Neural crest cell (in vitro differentiated cells): ENCODE measurements at regions not wholly inside any gene's neighbourhood (a gene's known extent, or its start where the extent isn't known, plus 50 kb on each side); places are given as distances from the start of the nearest gene placed in this dataset.

Experiments used
- DNase-seq: peaks from one replicate; pipeline ENCODE4 v3.0.0; 2021; ENCODE audit warnings: low read depth, mixed read lengths, low spot score
- H3K27ac Mint-ChIP-seq: one replicate; pipeline ENCODE4 v1.8.0; 2021; ENCODE audit warnings: mild to moderate bottlenecking, mixed read lengths; ENCODE audit not compliant: unreplicated experiment
- H3K27me3 Mint-ChIP-seq: 2 replicates; pipeline ENCODE4 v1.8.0; 2021; ENCODE audit warnings: low read depth, mild to moderate bottlenecking, mixed read lengths
- H3K36me3 Mint-ChIP-seq: 2 replicates; pipeline ENCODE4 v1.8.0; 2021; ENCODE audit warnings: low read depth, mild to moderate bottlenecking, mixed read lengths
- H3K4me1 Mint-ChIP-seq: 2 replicates; pipeline ENCODE4 v1.8.0; 2021; ENCODE audit warnings: mixed read lengths
- H3K4me3 Mint-ChIP-seq: one replicate; pipeline ENCODE4 v1.8.0; 2021; ENCODE audit warnings: mild to moderate bottlenecking, mixed read lengths
- H3K9me3 Mint-ChIP-seq: 2 replicates; pipeline ENCODE4 v1.8.0; 2021; ENCODE audit warnings: mixed read lengths
- TF ChIP-seq, protein P1 (sequence below): fragments of 200-600 bp; sonication (generic); conservative IDR thresholded peaks from 2 replicates; pipeline ENCODE4 v1.5.0; 2021; ENCODE audit warnings: antibody characterized with exemption, mild to moderate bottlenecking

DNA sequence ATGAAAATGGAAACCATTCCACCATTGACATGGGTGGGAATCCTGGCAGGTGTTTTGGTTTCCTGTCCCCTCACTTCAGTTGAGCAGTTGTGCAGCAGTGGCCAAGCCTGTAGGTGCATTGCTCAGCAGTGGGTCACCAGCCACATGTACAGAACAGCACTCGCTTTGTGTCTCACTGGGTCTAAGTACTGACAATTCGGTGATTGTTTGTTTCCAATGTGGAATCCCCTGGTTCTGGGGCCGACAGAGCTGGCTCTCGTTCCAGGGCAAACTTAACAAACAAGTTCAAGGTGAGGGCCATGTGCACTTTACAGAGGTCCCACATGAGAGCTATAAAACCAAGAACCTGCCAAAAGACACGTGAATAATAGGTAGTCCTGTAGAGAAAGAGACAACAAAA lies 54.1 kb upstream of the SPATA13 start:
- Mint-ChIP-seq H3K36me3 (no peaks in the 10 kb centered on the region), H3K4me3 (no peak overlapping the region), H3K27ac (no peak overlapping the region), H3K4me1 (peaks cover 66% of the 10 kb centered on the region), H3K27me3 (no peaks in the 10 kb centered on the region), H3K9me3 (no peaks in the 10 kb centered on the region)
- DNase-seq, result no peak
- TF ChIP-seq, protein P1, sequence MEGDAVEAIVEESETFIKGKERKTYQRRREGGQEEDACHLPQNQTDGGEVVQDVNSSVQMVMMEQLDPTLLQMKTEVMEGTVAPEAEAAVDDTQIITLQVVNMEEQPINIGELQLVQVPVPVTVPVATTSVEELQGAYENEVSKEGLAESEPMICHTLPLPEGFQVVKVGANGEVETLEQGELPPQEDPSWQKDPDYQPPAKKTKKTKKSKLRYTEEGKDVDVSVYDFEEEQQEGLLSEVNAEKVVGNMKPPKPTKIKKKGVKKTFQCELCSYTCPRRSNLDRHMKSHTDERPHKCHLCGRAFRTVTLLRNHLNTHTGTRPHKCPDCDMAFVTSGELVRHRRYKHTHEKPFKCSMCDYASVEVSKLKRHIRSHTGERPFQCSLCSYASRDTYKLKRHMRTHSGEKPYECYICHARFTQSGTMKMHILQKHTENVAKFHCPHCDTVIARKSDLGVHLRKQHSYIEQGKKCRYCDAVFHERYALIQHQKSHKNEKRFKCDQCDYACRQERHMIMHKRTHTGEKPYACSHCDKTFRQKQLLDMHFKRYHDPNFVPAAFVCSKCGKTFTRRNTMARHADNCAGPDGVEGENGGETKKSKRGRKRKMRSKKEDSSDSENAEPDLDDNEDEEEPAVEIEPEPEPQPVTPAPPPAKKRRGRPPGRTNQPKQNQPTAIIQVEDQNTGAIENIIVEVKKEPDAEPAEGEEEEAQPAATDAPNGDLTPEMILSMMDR, result no peak

GRCh38 chr13:24107955-24108614 lies 52.4 kb upstream of the SPATA13 start:
- Mint-ChIP-seq H3K27ac (peak overlapping the region; percentile 30), H3K4me1 (peaks cover 79% of the 10 kb centered on the region), H3K36me3 (no peaks in the 10 kb centered on the region), H3K27me3 (no peaks in the 10 kb centered on the region), H3K9me3 (no peaks in the 10 kb centered on the region), H3K4me3 (no peak overlapping the region)
- TF ChIP-seq, protein P1, result no peak
- no peak for DNase-seq

DNA sequence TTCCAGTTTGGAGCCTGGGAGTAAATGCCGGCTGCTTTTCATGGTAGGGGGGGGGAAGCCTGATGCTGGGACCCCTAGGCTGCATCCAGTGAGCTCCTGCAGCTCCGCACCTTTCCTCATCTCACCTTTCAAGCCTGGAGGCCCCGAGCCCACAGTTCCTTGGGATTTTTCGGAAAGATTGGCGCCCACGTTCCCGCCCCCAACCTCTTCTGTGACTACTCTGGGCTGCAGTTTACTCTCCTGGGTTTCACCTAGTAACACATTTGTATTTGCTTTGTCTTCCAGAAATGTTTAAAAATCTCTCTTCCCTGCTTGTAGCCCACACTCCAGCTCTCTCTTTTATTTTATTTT lies 51.9 kb upstream of the SPATA13 start:
- Mint-ChIP-seq H3K4me1 (peaks cover 74% of the 10 kb centered on the region), H3K4me3 (no peak overlapping the region), H3K27ac (no peak overlapping the region), H3K9me3 (no peaks in the 10 kb centered on the region), H3K36me3 (no peaks in the 10 kb centered on the region), H3K27me3 (no peaks in the 10 kb centered on the region)
- no peak for DNase-seq
- TF ChIP-seq, protein P1, result no peak

DNA sequence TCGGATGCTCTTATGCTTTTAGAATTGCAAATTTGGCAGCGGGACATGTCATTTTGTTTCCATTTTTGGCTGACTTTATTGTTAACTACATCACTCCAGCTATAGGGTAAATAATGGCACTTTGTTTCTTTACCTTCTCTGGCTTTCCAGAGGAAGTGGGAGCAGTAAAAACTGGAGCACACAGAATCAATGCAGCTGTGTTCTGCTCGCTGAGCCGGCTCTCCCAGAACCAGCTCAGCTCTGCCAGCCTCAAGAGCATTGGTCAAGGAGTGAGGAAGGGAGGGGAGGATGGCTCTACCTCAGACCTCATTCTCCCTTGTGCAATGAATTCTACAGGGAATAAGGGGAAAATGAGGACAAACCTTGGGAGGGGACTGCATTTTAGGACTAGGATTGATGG lies 50.5 kb upstream of the SPATA13 start:
- H3K27ac Mint-ChIP-seq, result no peak overlapping the region
- no peak for DNase-seq
- peaks cover 2% of the 10 kb centered on the region for H3K9me3 Mint-ChIP-seq
- peaks cover 67% of the 10 kb centered on the region for H3K4me1 Mint-ChIP-seq
- H3K27me3 Mint-ChIP-seq, result no peaks in the 10 kb centered on the region
- H3K36me3 Mint-ChIP-seq, result no peaks in the 10 kb centered on the region
- H3K4me3 Mint-ChIP-seq, result peak overlapping the region; percentile 20
- TF ChIP-seq, protein P1, result no peak
